Caco-2 (cell line): ENCODE measurements at regions not wholly inside any gene's neighbourhood (a gene's known extent, or its start where the extent isn't known, plus 50 kb on each side); places are given as distances from the start of the nearest gene placed in this dataset.

Source experiments
- BruUV-seq: library from RNA; stranded (reverse); fragments of 400-500 nt; replicated peaks from 2 replicates; lab custom pipeline; 2021; lab: Mats Ljungman, UMichigan
- CTCF ChIA-PET: fragments of 300-600 bp; sonication (Branson Sonifier 250); formaldehyde crosslinking; loops from one replicate; lab custom pipeline; 2022; ENCODE audit warnings: antibody characterized with exemption; lab: Charles Lee
- POLR2A ChIA-PET: fragments of 300-600 bp; sonication (Branson Sonifier 250); formaldehyde crosslinking; loops from one replicate; lab custom pipeline; 2022; ENCODE audit warnings: antibody characterized with exemption; lab: Charles Lee
- DNase-seq, 2 experiments: peaks; one replicate each; pipeline versions ENCODE4 v3.0.0 to v3.0.0-alpha.2; 2020 to 2022
- H3K27me3 ChIP-seq: replicated peaks from 2 replicates; pipeline ENCODE4 v1.6.0; 2011; ENCODE audit warnings: low read length; ENCODE audit not compliant: control insufficient read depth, insufficient read depth
- H3K36me3 ChIP-seq: 2 replicates; pipeline ENCODE4 v1.5.1; 2011; ENCODE audit warnings: low read length; ENCODE audit not compliant: control insufficient read depth, insufficient read depth
- H3K4me1 ChIP-seq: fragments of 250-450 bp; sonication (Bioruptor Pico); 2 replicates; pipeline ENCODE4 v1.5.1; 2020; ENCODE audit warnings: mild to moderate bottlenecking
- H3K4me3 ChIP-seq: 2 replicates; pipeline ENCODE4 v1.5.1; 2011; ENCODE audit warnings: low read depth, mild to moderate bottlenecking, control low read depth, low read length
- H3K9me3 ChIP-seq: fragments of 250-450 bp; sonication (Bioruptor Pico); 2 replicates; pipeline ENCODE4 v1.5.1; 2020; ENCODE audit warnings: mild to moderate bottlenecking, moderate library complexity
- H3K27ac Mint-ChIP-seq: one replicate; pipeline ENCODE4 v1.8.0; 2022; ENCODE audit warnings: mixed read lengths; ENCODE audit not compliant: unreplicated experiment
- H3K27me3 Mint-ChIP-seq: one replicate; pipeline ENCODE4 v1.8.0; 2022; ENCODE audit warnings: mixed read lengths; ENCODE audit not compliant: insufficient read depth, unreplicated experiment
- H3K36me3 Mint-ChIP-seq: one replicate; pipeline ENCODE4 v1.8.0; 2022; ENCODE audit warnings: mild to moderate bottlenecking, mixed read lengths; ENCODE audit not compliant: insufficient read depth, unreplicated experiment
- H3K4me1 Mint-ChIP-seq: one replicate; pipeline ENCODE4 v1.8.0; 2022; ENCODE audit warnings: low read depth, mixed read lengths; ENCODE audit not compliant: unreplicated experiment
- H3K4me3 Mint-ChIP-seq: one replicate; pipeline ENCODE4 v1.8.0; 2022; ENCODE audit warnings: mild to moderate bottlenecking, moderate library complexity, mixed read lengths; ENCODE audit not compliant: unreplicated experiment
- H3K9me3 Mint-ChIP-seq: one replicate; pipeline ENCODE4 v1.8.0; 2022; ENCODE audit warnings: mixed read lengths; ENCODE audit not compliant: unreplicated experiment
- intact Hi-C: fragments of 100-400 bp; cut with micrococcal nuclease; formaldehyde crosslinking; loops from one replicate; pipeline ENCODE4 v1.10.0; 2022; ENCODE audit not compliant: unreplicated experiment
- TF ChIP-seq, protein P1 (sequence below), 2 experiments: fragments of 200-600 bp in 1 of 2; IDR thresholded peaks; 1 replicate in 1 of 2; 2 replicates in 1 of 2; pipeline versions ENCODE4 v1.5.1 to v1.8.0; 2011 to 2022; ENCODE audit warnings: antibody characterized with exemption in 1 of 2, control low read depth in 1 of 2, inconsistent platforms in 1 of 2, low read depth in 1 of 2, low read length in 1 of 2, mild to moderate bottlenecking in 1 of 2, moderate library complexity in 1 of 2; ENCODE audit not compliant: insufficient read depth in 1 of 2, severe bottlenecking in 1 of 2, unreplicated experiment in 1 of 2

DNA sequence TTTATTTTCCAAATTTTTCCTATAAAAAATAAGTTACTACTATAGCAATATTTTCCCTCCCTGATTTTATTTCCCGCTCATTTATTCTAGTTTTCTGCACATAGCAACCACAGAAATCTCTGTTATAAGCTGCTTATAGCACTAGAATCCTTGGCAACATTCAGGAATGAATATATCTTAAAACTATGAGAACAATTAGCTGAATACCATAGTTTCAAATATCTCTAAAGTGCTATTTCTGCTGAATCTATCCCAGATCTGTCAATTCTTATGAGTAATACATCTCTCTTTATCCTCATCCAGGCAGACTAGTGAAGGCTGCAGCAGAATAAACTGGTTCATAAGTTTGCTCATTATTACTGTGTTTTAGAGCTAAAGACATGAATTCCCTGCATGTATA is 622.9 kb upstream of the DIPK2B start:
- Histone ChIP-seq H3K4me1 (no peaks in the 10 kb centered on the region), H3K9me3 (no peaks in the 10 kb centered on the region), H3K36me3 (no peaks in the 10 kb centered on the region), H3K27me3 (no peaks in the 10 kb centered on the region), H3K4me3 (no peak overlapping the region)
- H3K4me1 Mint-ChIP-seq = no peaks in the 10 kb centered on the region
- no TSS peak for BruUV-seq
- H3K27ac Mint-ChIP-seq = no peak overlapping the region
- ChIA-PET CTCF (no interaction called here), POLR2A (no interaction called here)
- no peak for DNase-seq
- no peaks in the 10 kb centered on the region for H3K9me3 Mint-ChIP-seq
- intact Hi-C loops = no loop called here
- no peaks in the 10 kb centered on the region for H3K27me3 Mint-ChIP-seq
- peaks cover 41% of the 10 kb centered on the region for H3K36me3 Mint-ChIP-seq
- TF ChIP-seq, protein P1, sequence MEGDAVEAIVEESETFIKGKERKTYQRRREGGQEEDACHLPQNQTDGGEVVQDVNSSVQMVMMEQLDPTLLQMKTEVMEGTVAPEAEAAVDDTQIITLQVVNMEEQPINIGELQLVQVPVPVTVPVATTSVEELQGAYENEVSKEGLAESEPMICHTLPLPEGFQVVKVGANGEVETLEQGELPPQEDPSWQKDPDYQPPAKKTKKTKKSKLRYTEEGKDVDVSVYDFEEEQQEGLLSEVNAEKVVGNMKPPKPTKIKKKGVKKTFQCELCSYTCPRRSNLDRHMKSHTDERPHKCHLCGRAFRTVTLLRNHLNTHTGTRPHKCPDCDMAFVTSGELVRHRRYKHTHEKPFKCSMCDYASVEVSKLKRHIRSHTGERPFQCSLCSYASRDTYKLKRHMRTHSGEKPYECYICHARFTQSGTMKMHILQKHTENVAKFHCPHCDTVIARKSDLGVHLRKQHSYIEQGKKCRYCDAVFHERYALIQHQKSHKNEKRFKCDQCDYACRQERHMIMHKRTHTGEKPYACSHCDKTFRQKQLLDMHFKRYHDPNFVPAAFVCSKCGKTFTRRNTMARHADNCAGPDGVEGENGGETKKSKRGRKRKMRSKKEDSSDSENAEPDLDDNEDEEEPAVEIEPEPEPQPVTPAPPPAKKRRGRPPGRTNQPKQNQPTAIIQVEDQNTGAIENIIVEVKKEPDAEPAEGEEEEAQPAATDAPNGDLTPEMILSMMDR (IDR thresholded peaks at IDR 0.05; ENCODE audit: insufficient read depth in 1 of 2, low read depth in 1 of 2, low read length in 1 of 2, severe bottlenecking in 1 of 2, unreplicated experiment in 1 of 2) = no peak
- H3K4me3 Mint-ChIP-seq = no peak overlapping the region

DNA sequence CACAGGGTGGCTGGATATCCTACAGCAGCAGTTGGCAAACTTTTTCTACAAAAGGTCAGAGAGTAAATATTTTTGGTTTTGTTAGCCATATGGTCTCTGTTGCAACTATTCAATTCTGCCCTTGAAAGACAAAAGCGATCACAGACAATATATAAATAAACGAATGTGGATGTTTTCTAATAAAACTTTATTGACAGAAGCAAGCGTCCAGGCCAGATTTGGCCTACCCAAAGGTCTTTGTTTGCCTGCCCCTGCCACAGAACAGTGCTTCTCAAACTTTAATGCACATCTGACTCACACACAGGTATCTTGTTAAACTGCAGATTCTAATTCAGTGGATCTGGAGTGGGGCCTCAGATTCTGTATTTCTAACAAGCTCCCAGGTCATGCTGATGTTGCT is 621.4 kb upstream of the DIPK2B start:
- no peaks in the 10 kb centered on the region for H3K27me3 Mint-ChIP-seq
- peaks cover 44% of the 10 kb centered on the region for H3K36me3 Mint-ChIP-seq
- no peak for DNase-seq
- no peaks in the 10 kb centered on the region for H3K9me3 Mint-ChIP-seq
- ChIA-PET CTCF (no interaction called here), POLR2A (no interaction called here)
- TF ChIP-seq, protein P1 (IDR thresholded peaks at IDR 0.05; ENCODE audit: insufficient read depth in 1 of 2, low read depth in 1 of 2, low read length in 1 of 2, severe bottlenecking in 1 of 2, unreplicated experiment in 1 of 2) = no peak
- H3K4me3 Mint-ChIP-seq = no peak overlapping the region
- BruUV-seq = no TSS peak
- H3K4me1 Mint-ChIP-seq = no peaks in the 10 kb centered on the region
- no peak overlapping the region for H3K4me3 ChIP-seq
- H3K4me1 ChIP-seq = no peaks in the 10 kb centered on the region
- H3K27me3 ChIP-seq = no peaks in the 10 kb centered on the region
- no peak overlapping the region for H3K27ac Mint-ChIP-seq
- H3K36me3 ChIP-seq = no peaks in the 10 kb centered on the region
- no peaks in the 10 kb centered on the region for H3K9me3 ChIP-seq
- intact Hi-C loops = no loop called here

DNA sequence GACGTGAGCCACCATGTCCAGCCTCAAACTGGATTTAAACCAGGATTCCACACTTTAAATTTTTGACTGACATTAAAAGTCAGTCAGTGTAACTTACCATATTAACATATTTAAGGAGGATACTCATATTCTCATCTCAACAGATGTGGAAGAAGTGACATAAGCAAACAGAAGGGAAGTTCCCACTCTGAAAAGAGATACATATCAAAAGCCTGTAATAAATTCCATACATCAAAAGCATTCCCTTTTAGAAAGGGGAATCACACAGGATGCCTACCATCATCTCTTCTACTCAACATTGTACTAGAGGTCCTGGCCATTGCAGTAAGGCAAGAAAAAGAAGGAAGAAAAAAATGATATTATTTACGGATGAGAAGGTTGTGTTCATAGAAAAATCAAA is 618.2 kb upstream of the DIPK2B start:
- peaks cover 44% of the 10 kb centered on the region for H3K36me3 Mint-ChIP-seq
- ChIA-PET CTCF (no interaction called here), POLR2A (no interaction called here)
- Histone ChIP-seq H3K4me3 (no peak overlapping the region), H3K36me3 (no peaks in the 10 kb centered on the region; the same call in 1 of the 2 replicates), H3K27me3 (no peaks in the 10 kb centered on the region), H3K9me3 (no peaks in the 10 kb centered on the region), H3K4me1 (no peaks in the 10 kb centered on the region)
- H3K4me3 Mint-ChIP-seq = no peak overlapping the region
- H3K27me3 Mint-ChIP-seq = no peaks in the 10 kb centered on the region
- no peaks in the 10 kb centered on the region for H3K9me3 Mint-ChIP-seq
- no TSS peak for BruUV-seq
- H3K27ac Mint-ChIP-seq = no peak overlapping the region
- intact Hi-C loops = no loop called here
- DNase-seq = no peak
- H3K4me1 Mint-ChIP-seq = no peaks in the 10 kb centered on the region
- TF ChIP-seq, protein P1 (IDR thresholded peaks at IDR 0.05; ENCODE audit: insufficient read depth in 1 of 2, low read depth in 1 of 2, low read length in 1 of 2, severe bottlenecking in 1 of 2, unreplicated experiment in 1 of 2) = no peak
